HepG2 (cell line): ENCODE measurements at regions not wholly inside any gene's neighbourhood (a gene's known extent, or its start where the extent isn't known, plus 50 kb on each side); places are given as distances from the start of the nearest gene placed in this dataset.

Experiments used
- ATAC-seq: fragments of 200-7000 bp; cut with Tn5 transposase; 3 replicates; pipeline ENCODE4 v1.9.1; 2020; ENCODE audit warnings: mild to moderate bottlenecking, moderate library complexity
- BruUV-seq: library from RNA; stranded (reverse); fragments of 400-500 nt; replicated peaks from 2 replicates; lab custom pipeline; 2021; lab: Mats Ljungman, UMichigan
- CTCF ChIA-PET: fragments of 300-600 bp; formaldehyde crosslinking; extraction: SDS; loops from one replicate; lab custom pipeline; 2021; ENCODE audit warnings: low total read pairs, inconsistent platforms, low intra/inter-chr PET ratio; lab: Yijun Ruan, JAX
- POLR2A ChIA-PET: fragments of 350-600 bp; sonication (Branson Sonifier 250); formaldehyde crosslinking; loops from one replicate; lab custom pipeline; 2020; ENCODE audit warnings: antibody characterized with exemption, inconsistent platforms; lab: Yijun Ruan, JAX
- DNase-seq: peaks from one replicate; pipeline ENCODE4 v3.0.0-alpha.2; 2015; ENCODE audit warnings: low spot score
- FAIRE-seq: peaks from 3 replicates; lab custom pipeline; 2011; peaks lifted over from hg19 to GRCh38; lab: Jason Lieb, UNC
- H2AFZ ChIP-seq: one replicate; pipeline ENCODE4 v1.6.1; 2011; ENCODE audit warnings: low read length, inconsistent platforms
- H3K27ac ChIP-seq: fragments of 300-600 bp; 3 replicates; pipeline ENCODE4 v1.8.0; 2011; ENCODE audit warnings: mixed run types, mild to moderate bottlenecking, mixed read lengths, low read length, inconsistent platforms; ENCODE audit not compliant: insufficient read depth; ENCODE audit errors: extremely low read length
- H3K27me3 ChIP-seq, 2 experiments: fragments of 200-600 bp in 1 of 2; 2 replicates in 1 of 2; 3 replicates in 1 of 2; pipeline versions ENCODE4 v1.6.0 to v1.8.0; 2011; ENCODE audit warnings: low read length in 2 of 2, mild to moderate bottlenecking in 2 of 2, moderate library complexity in 2 of 2, inconsistent platforms in 1 of 2; ENCODE audit not compliant: insufficient read depth in 2 of 2, control insufficient read depth in 1 of 2
- H3K36me3 ChIP-seq, 2 experiments: fragments of 200-600 bp in 1 of 2; replicated peaks in 1 of 2; 2 replicates in 1 of 2; 3 replicates in 1 of 2; pipeline versions ENCODE4 v1.5.1 to v1.8.0; 2011; ENCODE audit warnings: low read length in 2 of 2, inconsistent platforms in 1 of 2; ENCODE audit not compliant: insufficient read depth in 2 of 2, control insufficient read depth in 1 of 2
- H3K4me1 ChIP-seq: 2 replicates; pipeline ENCODE4 v1.5.1; 2012; ENCODE audit warnings: low read length, inconsistent platforms; ENCODE audit not compliant: insufficient read depth
- H3K4me2 ChIP-seq: 2 replicates; pipeline ENCODE4 v1.6.0; 2011; ENCODE audit warnings: low read depth, low read length, inconsistent platforms
- H3K4me3 ChIP-seq, 3 experiments: fragments of 200-600 bp in 1 of 3; sonication (generic), shearing (Covaris generic) in 1 of 3; replicated peaks in 1 of 3; 2 replicates each; pipeline ENCODE4 v1.5.1; 2011 to 2016; ENCODE audit warnings: low read length in 3 of 3, inconsistent platforms in 2 of 3, low read depth in 2 of 3, mild to moderate bottlenecking in 2 of 3, control low read depth in 1 of 3, mixed read lengths in 1 of 3; ENCODE audit not compliant: insufficient read depth in 1 of 3
- H3K79me2 ChIP-seq: one replicate; pipeline ENCODE4 v1.6.1; 2011; ENCODE audit warnings: low read length, inconsistent platforms; ENCODE audit not compliant: insufficient read depth
- H3K9ac ChIP-seq: 2 replicates; pipeline ENCODE4 v1.6.0; 2011; ENCODE audit warnings: mild to moderate bottlenecking, low read depth, low read length, inconsistent platforms; ENCODE audit not compliant: insufficient read depth
- H3K9me3 ChIP-seq: 2 replicates; pipeline ENCODE4 v1.5.1; 2012; ENCODE audit warnings: mild to moderate bottlenecking, low read length
- H4K20me1 ChIP-seq: 2 replicates; pipeline ENCODE4 v1.6.0; 2011; ENCODE audit warnings: inconsistent platforms, mild to moderate bottlenecking, low read length, moderate library complexity; ENCODE audit not compliant: insufficient read depth
- BORCS8-MEF2B ChIP-seq: sonication (generic); formaldehyde crosslinking; IDR thresholded peaks from 2 replicates; pipeline ENCODE4 v1.8.0; 2022; ENCODE audit warnings: mild to moderate bottlenecking, missing genetic modification reagents
- CEBPG ChIP-seq: IDR thresholded peaks from 2 replicates; pipeline ENCODE4 v1.6.1; 2016
- GTF3A ChIP-seq: sonication (generic); formaldehyde crosslinking; conservative IDR thresholded peaks from 2 replicates; pipeline ENCODE4 v1.4.0; 2020; ENCODE audit warnings: mild to moderate bottlenecking, missing genetic modification reagents
- MEIS2 ChIP-seq: sonication (generic); formaldehyde crosslinking; IDR thresholded peaks from 2 replicates; pipeline ENCODE4 v1.9.0; 2021; ENCODE audit warnings: mild to moderate bottlenecking, missing genetic modification reagents
- SIX1 ChIP-seq: sonication (generic); formaldehyde crosslinking; IDR thresholded peaks from 2 replicates; pipeline ENCODE4 v1.4.0; 2020; ENCODE audit warnings: missing genetic modification reagents, borderline replicate concordance
- ZNF484 ChIP-seq: sonication (generic); formaldehyde crosslinking; IDR thresholded peaks from 2 replicates; pipeline ENCODE4 v1.5.1; 2020; ENCODE audit warnings: mild to moderate bottlenecking, low read depth, missing genetic modification reagents, borderline replicate concordance
- ZNF616 ChIP-seq: sonication (generic); formaldehyde crosslinking; IDR thresholded peaks from 2 replicates; pipeline ENCODE4 v1.5.0; 2020; ENCODE audit warnings: low read depth, mild to moderate bottlenecking, missing genetic modification reagents
- ZSCAN20 ChIP-seq: sonication (generic); formaldehyde crosslinking; IDR thresholded peaks from 2 replicates; pipeline ENCODE4 v1.4.0; 2020; ENCODE audit warnings: missing genetic modification reagents, mild to moderate bottlenecking, borderline replicate concordance
- WGBS: methylation state at CpG from one replicate; pipeline ENCODE4 v1.1.6; 2017; ENCODE audit warnings: low lambda C conversion rate; 5-methylcytosine and 5-hydroxymethylcytosine counted together
- in situ Hi-C: cut with HindIII; loops from 2 replicates; pipeline ENCODE4 v1.10.0; 2017; ENCODE audit warnings: low pct_unique_long_range_greater_than_20kb; ENCODE audit not compliant: extremely low pct_ligation_motif_present
- intact Hi-C: fragments of 100-400 bp; cut with micrococcal nuclease; formaldehyde crosslinking; loops from one replicate; pipeline ENCODE4 v1.10.0; 2022; ENCODE audit not compliant: unreplicated experiment
- TF ChIP-seq, protein P1 (sequence below): sonication (generic); formaldehyde crosslinking; IDR thresholded peaks from 2 replicates; pipeline ENCODE4 v1.4.0; 2020; ENCODE audit warnings: missing genetic modification reagents, borderline replicate concordance
- TF ChIP-seq, protein P2 (sequence below): sonication (generic); formaldehyde crosslinking; IDR thresholded peaks from 2 replicates; pipeline ENCODE4 v1.4.0; 2020; ENCODE audit warnings: missing genetic modification reagents
- TF ChIP-seq, protein P3 (sequence below): sonication (generic); formaldehyde crosslinking; IDR thresholded peaks from 2 replicates; pipeline ENCODE4 v1.4.0; 2020; ENCODE audit warnings: missing genetic modification reagents

DNA sequence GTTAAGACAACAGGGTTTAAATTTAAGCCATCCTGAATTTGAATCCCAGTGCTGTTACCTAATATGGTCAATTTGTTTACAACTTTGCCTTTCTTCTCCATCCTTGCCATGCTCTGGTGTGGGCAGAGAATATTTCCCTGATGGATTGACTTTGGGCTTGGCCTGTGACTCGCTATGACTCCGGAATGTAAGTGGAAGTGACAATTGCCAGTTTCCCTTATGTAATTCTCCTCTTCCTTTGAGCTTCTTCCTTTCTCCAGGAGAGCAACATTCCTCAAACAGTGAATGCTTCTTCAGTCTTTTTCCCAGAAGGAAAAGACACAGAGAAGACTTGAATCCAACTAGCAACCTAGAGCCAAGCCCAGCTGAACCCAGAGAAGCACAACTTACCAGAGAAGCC, 159.1 kb downstream of the LURAP1L start (continued):
- TF ChIP-seq, protein P1, sequence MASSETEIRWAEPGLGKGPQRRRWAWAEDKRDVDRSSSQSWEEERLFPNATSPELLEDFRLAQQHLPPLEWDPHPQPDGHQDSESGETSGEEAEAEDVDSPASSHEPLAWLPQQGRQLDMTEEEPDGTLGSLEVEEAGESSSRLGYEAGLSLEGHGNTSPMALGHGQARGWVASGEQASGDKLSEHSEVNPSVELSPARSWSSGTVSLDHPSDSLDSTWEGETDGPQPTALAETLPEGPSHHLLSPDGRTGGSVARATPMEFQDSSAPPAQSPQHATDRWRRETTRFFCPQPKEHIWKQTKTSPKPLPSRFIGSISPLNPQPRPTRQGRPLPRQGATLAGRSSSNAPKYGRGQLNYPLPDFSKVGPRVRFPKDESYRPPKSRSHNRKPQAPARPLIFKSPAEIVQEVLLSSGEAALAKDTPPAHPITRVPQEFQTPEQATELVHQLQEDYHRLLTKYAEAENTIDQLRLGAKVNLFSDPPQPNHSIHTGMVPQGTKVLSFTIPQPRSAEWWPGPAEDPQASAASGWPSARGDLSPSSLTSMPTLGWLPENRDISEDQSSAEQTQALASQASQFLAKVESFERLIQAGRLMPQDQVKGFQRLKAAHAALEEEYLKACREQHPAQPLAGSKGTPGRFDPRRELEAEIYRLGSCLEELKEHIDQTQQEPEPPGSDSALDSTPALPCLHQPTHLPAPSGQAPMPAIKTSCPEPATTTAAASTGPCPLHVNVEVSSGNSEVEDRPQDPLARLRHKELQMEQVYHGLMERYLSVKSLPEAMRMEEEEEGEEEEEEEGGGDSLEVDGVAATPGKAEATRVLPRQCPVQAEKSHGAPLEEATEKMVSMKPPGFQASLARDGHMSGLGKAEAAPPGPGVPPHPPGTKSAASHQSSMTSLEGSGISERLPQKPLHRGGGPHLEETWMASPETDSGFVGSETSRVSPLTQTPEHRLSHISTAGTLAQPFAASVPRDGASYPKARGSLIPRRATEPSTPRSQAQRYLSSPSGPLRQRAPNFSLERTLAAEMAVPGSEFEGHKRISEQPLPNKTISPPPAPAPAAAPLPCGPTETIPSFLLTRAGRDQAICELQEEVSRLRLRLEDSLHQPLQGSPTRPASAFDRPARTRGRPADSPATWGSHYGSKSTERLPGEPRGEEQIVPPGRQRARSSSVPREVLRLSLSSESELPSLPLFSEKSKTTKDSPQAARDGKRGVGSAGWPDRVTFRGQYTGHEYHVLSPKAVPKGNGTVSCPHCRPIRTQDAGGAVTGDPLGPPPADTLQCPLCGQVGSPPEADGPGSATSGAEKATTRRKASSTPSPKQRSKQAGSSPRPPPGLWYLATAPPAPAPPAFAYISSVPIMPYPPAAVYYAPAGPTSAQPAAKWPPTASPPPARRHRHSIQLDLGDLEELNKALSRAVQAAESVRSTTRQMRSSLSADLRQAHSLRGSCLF (CRISPR knock-in tag), result no peak

DNA sequence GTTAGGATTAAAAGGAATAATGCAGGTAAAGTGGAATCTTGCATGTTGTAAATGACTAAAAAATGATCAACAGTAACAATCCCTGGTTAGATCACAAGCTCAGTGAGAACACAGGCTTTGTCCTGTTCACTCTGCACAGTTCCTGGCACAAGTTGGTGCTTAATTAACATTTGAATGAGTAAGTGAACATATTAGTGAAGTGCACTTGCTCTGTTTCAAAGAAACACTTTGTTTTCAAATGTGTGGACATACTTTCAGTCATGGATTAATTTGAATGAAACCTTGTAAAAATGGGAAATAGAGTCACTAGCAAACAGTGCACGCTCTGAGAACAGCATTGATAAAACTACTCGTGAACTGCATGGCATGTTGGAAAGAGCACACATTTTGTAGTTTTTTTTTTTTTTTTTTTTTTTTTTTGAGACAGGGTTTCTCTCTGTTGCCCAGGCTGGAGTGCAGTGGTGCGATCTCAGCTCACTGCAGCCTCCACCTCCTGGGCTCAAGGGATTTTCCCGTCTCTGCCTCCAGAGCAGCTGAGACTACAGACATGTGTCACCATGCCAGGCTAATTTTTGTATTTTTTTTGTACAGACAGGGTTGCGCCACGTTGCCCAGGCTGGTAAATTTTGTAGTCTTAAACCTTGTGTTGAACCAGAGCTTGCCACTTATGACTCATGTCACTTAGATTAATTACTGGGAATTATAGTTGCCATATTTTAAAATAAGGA, 159.9 kb downstream of the LURAP1L start:
- Histone ChIP-seq H4K20me1 (no peaks in the 10 kb centered on the region), H3K4me1 (no peaks in the 10 kb centered on the region), H3K4me2 (no peak overlapping the region), H3K36me3 (no peaks in the 10 kb centered on the region), H3K9me3 (no peaks in the 10 kb centered on the region), H3K79me2 (no peaks in the 10 kb centered on the region), H2AFZ (no peak overlapping the region), H3K9ac (no peak overlapping the region), H3K27me3 (no peaks in the 10 kb centered on the region), H3K4me3 (no peak overlapping the region), H3K27ac (no peak overlapping the region)
- WGBS, result 14% methylated on average over 6 of the region's 6 CpGs
- ATAC-seq (no peak), DNase-seq (no peak), FAIRE-seq (no peak)
- BruUV-seq, result no TSS peak
- in situ Hi-C loops (no loop called here), intact Hi-C loops (no loop called here)
- POLR2A ChIA-PET, result no interaction called here
- CTCF ChIA-PET, result no interaction called here
- TF ChIP-seq CEBPG (no peak), ZSCAN20 (CRISPR knock-in tag) (no peak), ZNF484 (CRISPR knock-in tag) (no peak), MEIS2 (no peak), SIX1 (CRISPR knock-in tag) (no peak), BORCS8-MEF2B (CRISPR knock-in tag) (no peak), ZNF616 (no peak), GTF3A (CRISPR knock-in tag) (no peak)
- TF ChIP-seq, protein P2, sequence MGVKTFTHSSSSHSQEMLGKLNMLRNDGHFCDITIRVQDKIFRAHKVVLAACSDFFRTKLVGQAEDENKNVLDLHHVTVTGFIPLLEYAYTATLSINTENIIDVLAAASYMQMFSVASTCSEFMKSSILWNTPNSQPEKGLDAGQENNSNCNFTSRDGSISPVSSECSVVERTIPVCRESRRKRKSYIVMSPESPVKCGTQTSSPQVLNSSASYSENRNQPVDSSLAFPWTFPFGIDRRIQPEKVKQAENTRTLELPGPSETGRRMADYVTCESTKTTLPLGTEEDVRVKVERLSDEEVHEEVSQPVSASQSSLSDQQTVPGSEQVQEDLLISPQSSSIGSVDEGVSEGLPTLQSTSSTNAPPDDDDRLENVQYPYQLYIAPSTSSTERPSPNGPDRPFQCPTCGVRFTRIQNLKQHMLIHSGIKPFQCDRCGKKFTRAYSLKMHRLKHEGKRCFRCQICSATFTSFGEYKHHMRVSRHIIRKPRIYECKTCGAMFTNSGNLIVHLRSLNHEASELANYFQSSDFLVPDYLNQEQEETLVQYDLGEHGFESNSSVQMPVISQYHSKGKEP, result no peak
- TF ChIP-seq, protein P3, sequence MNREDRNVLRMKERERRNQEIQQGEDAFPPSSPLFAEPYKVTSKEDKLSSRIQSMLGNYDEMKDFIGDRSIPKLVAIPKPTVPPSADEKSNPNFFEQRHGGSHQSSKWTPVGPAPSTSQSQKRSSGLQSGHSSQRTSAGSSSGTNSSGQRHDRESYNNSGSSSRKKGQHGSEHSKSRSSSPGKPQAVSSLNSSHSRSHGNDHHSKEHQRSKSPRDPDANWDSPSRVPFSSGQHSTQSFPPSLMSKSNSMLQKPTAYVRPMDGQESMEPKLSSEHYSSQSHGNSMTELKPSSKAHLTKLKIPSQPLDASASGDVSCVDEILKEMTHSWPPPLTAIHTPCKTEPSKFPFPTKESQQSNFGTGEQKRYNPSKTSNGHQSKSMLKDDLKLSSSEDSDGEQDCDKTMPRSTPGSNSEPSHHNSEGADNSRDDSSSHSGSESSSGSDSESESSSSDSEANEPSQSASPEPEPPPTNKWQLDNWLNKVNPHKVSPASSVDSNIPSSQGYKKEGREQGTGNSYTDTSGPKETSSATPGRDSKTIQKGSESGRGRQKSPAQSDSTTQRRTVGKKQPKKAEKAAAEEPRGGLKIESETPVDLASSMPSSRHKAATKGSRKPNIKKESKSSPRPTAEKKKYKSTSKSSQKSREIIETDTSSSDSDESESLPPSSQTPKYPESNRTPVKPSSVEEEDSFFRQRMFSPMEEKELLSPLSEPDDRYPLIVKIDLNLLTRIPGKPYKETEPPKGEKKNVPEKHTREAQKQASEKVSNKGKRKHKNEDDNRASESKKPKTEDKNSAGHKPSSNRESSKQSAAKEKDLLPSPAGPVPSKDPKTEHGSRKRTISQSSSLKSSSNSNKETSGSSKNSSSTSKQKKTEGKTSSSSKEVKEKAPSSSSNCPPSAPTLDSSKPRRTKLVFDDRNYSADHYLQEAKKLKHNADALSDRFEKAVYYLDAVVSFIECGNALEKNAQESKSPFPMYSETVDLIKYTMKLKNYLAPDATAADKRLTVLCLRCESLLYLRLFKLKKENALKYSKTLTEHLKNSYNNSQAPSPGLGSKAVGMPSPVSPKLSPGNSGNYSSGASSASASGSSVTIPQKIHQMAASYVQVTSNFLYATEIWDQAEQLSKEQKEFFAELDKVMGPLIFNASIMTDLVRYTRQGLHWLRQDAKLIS (CRISPR knock-in tag), result no peak
